ENCODE measurements at regions not wholly inside any gene's neighbourhood (a gene's known extent, or its start where the extent isn't known, plus 50 kb on each side); places are given as distances from the start of the nearest gene placed in this dataset.
A peak's percentile ranks its signal among the peaks of the same experiment; 100 is the strongest.

DNA sequence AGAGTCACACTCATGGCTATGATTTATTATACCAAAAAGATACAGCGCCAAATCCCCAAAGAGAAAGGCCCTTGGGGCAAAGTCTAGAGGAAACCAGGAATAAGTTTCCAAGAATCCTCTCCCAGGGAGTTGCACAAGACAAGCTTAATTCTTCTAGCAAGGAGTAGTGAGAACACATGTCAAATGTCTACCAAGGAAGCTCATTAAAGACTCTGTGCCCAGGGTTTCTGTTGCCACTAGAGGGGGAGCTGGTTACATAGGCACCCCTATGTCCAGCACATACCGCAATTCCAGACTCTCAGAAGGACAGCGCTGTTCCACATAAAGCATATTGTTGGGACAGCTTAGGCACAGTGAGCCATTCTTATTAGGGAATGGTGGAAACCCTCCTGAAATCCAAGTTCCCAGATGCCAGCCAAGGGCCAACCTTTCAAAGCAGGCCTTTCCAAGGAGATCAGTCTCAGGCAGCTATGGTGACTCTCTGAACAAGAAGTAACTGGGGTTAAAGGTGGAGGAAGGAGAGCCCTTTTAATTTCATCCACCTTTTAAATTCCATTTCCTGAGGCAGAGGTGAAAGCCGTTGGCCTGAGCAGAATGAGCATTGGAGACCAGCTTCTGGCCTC is 194.2 kb downstream of the UACA start:
- no peak overlapping the region for H3K4me3 ChIP-seq
- H3K4me1 ChIP-seq: no peaks in the 10 kb centered on the region
- H3K27me3 ChIP-seq: no peaks in the 10 kb centered on the region
- intact Hi-C loops (cut with DNase I; ENCODE audit: low total_unique reads): no loop called here
- TF ChIP-seq EP300 (IDR thresholded peaks at IDR 0.05; ENCODE audit: low read depth) (no peak), POLR2AphosphoS5 (IDR thresholded peaks at IDR 0.05) (no peak), POLR2A (IDR thresholded peaks at IDR 0.05) (no peak), CTCF (IDR thresholded peaks at IDR 0.05) (peak in 3 of 5 experiments; percentile 10 to 28 (median 17))
- H3K27ac ChIP-seq: no peak overlapping the region
- no peaks in the 10 kb centered on the region for H3K9me3 ChIP-seq
- WGBS, 2 donors (ENCODE audit: low coverage in 1 of 2): 57 to 63% methylated on average over 1 to 4 of the region's 4 CpGs
- no peaks in the 10 kb centered on the region for H3K36me3 ChIP-seq
- in situ Hi-C loops (cut with MboI; ENCODE audit: low pct_ligation_motif_present in 1 of 4, low pct_unique_long_range_greater_than_20kb in 1 of 4, low sequenced_read_pairs in 3 of 4): no loop called here
- DNase-seq: no peak

GRCh38 chr15:70566989-70567388 is 196.4 kb downstream of the UACA start:
- no peaks in the 10 kb centered on the region for H3K4me1 ChIP-seq
- TF ChIP-seq POLR2AphosphoS5 (IDR thresholded peaks at IDR 0.05) (no peak), POLR2A (IDR thresholded peaks at IDR 0.05) (no peak), CTCF (IDR thresholded peaks at IDR 0.05) (no peak), EP300 (IDR thresholded peaks at IDR 0.05; ENCODE audit: low read depth) (no peak)
- intact Hi-C loops (cut with DNase I; ENCODE audit: low total_unique reads): no loop called here
- H3K9me3 ChIP-seq: no peaks in the 10 kb centered on the region
- 86% methylated on average over 11 of the region's 11 CpGs; no CpG with 5 or more reads in 1 of the 2 donors for WGBS, 2 donors (ENCODE audit: low coverage in 1 of 2)
- no peak overlapping the region for H3K4me3 ChIP-seq
- DNase-seq: no peak
- H3K27me3 ChIP-seq: no peaks in the 10 kb centered on the region
- in situ Hi-C loops (cut with MboI; ENCODE audit: low pct_ligation_motif_present in 1 of 4, low pct_unique_long_range_greater_than_20kb in 1 of 4, low sequenced_read_pairs in 3 of 4): no loop called here
- H3K36me3 ChIP-seq: no peaks in the 10 kb centered on the region
- no peak overlapping the region for H3K27ac ChIP-seq

GRCh38 chr15:70566047-70566835 is 197.1 kb downstream of the UACA start:
- Histone ChIP-seq H3K27me3 (no peaks in the 10 kb centered on the region), H3K4me3 (no peak overlapping the region), H3K27ac (no peak overlapping the region), H3K4me1 (no peaks in the 10 kb centered on the region), H3K9me3 (no peaks in the 10 kb centered on the region), H3K36me3 (no peaks in the 10 kb centered on the region)
- no peak for DNase-seq
- TF ChIP-seq POLR2AphosphoS5 (IDR thresholded peaks at IDR 0.05): no peak
- TF ChIP-seq POLR2A (IDR thresholded peaks at IDR 0.05): no peak
- no peak for TF ChIP-seq CTCF (IDR thresholded peaks at IDR 0.05)
- no peak for TF ChIP-seq EP300 (IDR thresholded peaks at IDR 0.05; ENCODE audit: low read depth)
- WGBS, 2 donors (ENCODE audit: low coverage in 1 of 2): 74 to 83% methylated on average over 6 to 14 of the region's 14 CpGs
- in situ Hi-C loops (cut with MboI; ENCODE audit: low pct_ligation_motif_present in 1 of 4, low pct_unique_long_range_greater_than_20kb in 1 of 4, low sequenced_read_pairs in 3 of 4): no loop called here
- intact Hi-C loops (cut with DNase I; ENCODE audit: low total_unique reads): no loop called here

DNA sequence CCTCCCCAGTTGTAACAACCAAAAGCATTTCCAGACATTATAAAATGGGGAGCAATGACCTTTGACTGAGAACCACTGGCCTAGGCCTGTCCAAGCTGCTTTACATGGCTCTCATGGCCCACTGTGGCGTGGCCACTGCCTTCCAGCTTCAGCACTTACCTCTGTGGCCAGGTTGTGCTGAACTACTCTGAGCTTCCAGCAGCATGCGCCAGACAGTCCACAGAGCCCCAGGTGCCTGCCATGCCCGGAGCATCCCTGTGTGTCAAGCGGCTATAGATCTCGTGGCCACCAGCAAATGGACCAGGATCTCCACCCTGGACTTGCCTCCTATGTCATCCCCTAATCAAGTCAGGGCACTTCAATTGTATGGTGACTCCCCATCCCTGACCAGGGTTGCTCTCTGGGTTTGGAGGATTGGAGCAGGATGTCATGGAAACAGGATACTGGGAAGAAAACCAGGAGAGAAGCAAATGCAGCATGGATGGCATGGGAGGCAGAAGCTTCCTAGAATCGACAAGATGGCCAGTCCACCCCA is 199.7 kb downstream of the UACA start:
- Histone ChIP-seq H3K9me3 (no peaks in the 10 kb centered on the region), H3K27me3 (no peaks in the 10 kb centered on the region), H3K27ac (no peak overlapping the region), H3K4me1 (peaks cover 0 to 9% (median 0%) of the 10 kb centered on the region in 4 donors), H3K36me3 (no peaks in the 10 kb centered on the region), H3K4me3 (no peak overlapping the region)
- intact Hi-C loops (cut with DNase I; ENCODE audit: low total_unique reads): no loop called here
- no peak for DNase-seq
- in situ Hi-C loops (cut with MboI; ENCODE audit: low pct_ligation_motif_present in 1 of 4, low pct_unique_long_range_greater_than_20kb in 1 of 4, low sequenced_read_pairs in 3 of 4): no loop called here
- TF ChIP-seq EP300 (IDR thresholded peaks at IDR 0.05; ENCODE audit: low read depth) (no peak), CTCF (IDR thresholded peaks at IDR 0.05) (no peak), POLR2A (IDR thresholded peaks at IDR 0.05) (no peak), POLR2AphosphoS5 (IDR thresholded peaks at IDR 0.05) (no peak)
- WGBS, 2 donors (ENCODE audit: low coverage in 1 of 2): 83% methylated on average over 6 of the region's 6 CpGs; no CpG with 5 or more reads in 1 of the 2 donors

Measured in transverse colon (tissue), 4 donors.